ENCODE measurements at regions not wholly inside any gene's neighbourhood (a gene's known extent, or its start where the extent isn't known, plus 50 kb on each side); places are given as distances from the start of the nearest gene placed in this dataset.
"Not testable (repeated sequence)": the region's sequence is repeated elsewhere in the genome, so short reads cannot be mapped to it uniquely, and the experiment has no call there.

- intact Hi-C loops (cut with DNase I), result no loop called here
- DNase-seq, result no peak
- Histone ChIP-seq H3K4me3 (replicated peaks in 1 of 3) (no peak overlapping the region), H3K4me1 (no peaks in the 10 kb centered on the region), H3K9me3 (no peaks in the 10 kb centered on the region), H3K27ac (no peak overlapping the region), H3K27me3 (no peaks in the 10 kb centered on the region), H3K36me3 (no peaks in the 10 kb centered on the region)
- TF ChIP-seq POLR2A (IDR thresholded peaks at IDR 0.05) (no peak), CTCF (IDR thresholded peaks at IDR 0.05) (no peak)
These were observed 192.3 kb upstream of the GRIN3A start for GRCh38 chr9:101930783-101931182.

- Histone ChIP-seq H3K27me3 (no peaks in the 10 kb centered on the region), H3K36me3 (no peaks in the 10 kb centered on the region), H3K27ac (no peak overlapping the region), H3K9me3 (no peaks in the 10 kb centered on the region), H3K4me3 (replicated peaks in 1 of 3) (no peak overlapping the region), H3K4me1 (no peaks in the 10 kb centered on the region)
- intact Hi-C loops (cut with DNase I), result no loop called here
- TF ChIP-seq CTCF (IDR thresholded peaks at IDR 0.05) (no peak), POLR2A (IDR thresholded peaks at IDR 0.05) (no peak)
- no peak for DNase-seq
These were observed 187.1 kb upstream of the GRIN3A start for GRCh38 chr9:101925498-101925897.

- Histone ChIP-seq H3K27ac (no peak overlapping the region), H3K9me3 (no peaks in the 10 kb centered on the region), H3K36me3 (no peaks in the 10 kb centered on the region), H3K4me3 (replicated peaks in 1 of 3) (no peak overlapping the region), H3K4me1 (no peaks in the 10 kb centered on the region), H3K27me3 (no peaks in the 10 kb centered on the region)
- DNase-seq, result no peak
- intact Hi-C loops (cut with DNase I), result no loop called here
- 88 to 91% methylated on average over 1 of the region's 1 CpG for WGBS, 2 donors
- TF ChIP-seq CTCF (IDR thresholded peaks at IDR 0.05), result no peak
- TF ChIP-seq POLR2A (IDR thresholded peaks at IDR 0.05), result no peak
These were observed 185.0 kb upstream of the GRIN3A start for GRCh38 chr9:101923451-101923850.

- H3K36me3 ChIP-seq; H3K9me3 ChIP-seq; H3K4me1 ChIP-seq; intact Hi-C loops (cut with DNase I); H3K27me3 ChIP-seq; H3K4me3 ChIP-seq (replicated peaks in 1 of 3); H3K27ac ChIP-seq; DNase-seq: not testable (repeated sequence)
- 85 to 97% methylated on average over 4 of the region's 4 CpGs for WGBS, 2 donors
These were observed 178.5 kb upstream of the GRIN3A start for GRCh38 chr9:101916948-101917347.

GRCh38 chr9:101915482-101915881 lies 177.0 kb upstream of the GRIN3A start:
- DNase-seq, result no peak
- H3K27me3 ChIP-seq, result no peaks in the 10 kb centered on the region
- TF ChIP-seq POLR2A (IDR thresholded peaks at IDR 0.05) (no peak), CTCF (IDR thresholded peaks at IDR 0.05) (no peak)
- no peak overlapping the region for H3K4me3 ChIP-seq (replicated peaks in 1 of 3)
- H3K36me3 ChIP-seq, result no peaks in the 10 kb centered on the region
- H3K27ac ChIP-seq, result no peak overlapping the region
- intact Hi-C loops (cut with DNase I), result no loop called here
- H3K9me3 ChIP-seq, result no peaks in the 10 kb centered on the region
- WGBS, 2 donors, result 11 to 69% methylated on average over 1 of the region's 1 CpG
- H3K4me1 ChIP-seq, result no peaks in the 10 kb centered on the region

- TF ChIP-seq POLR2A (IDR thresholded peaks at IDR 0.05) (no peak), CTCF (IDR thresholded peaks at IDR 0.05) (no peak)
- no peak overlapping the region for H3K27ac ChIP-seq
- H3K4me1 ChIP-seq, result no peaks in the 10 kb centered on the region
- no peaks in the 10 kb centered on the region for H3K36me3 ChIP-seq
- WGBS, 2 donors, result 59 to 65% methylated on average over 1 of the region's 1 CpG
- H3K9me3 ChIP-seq, result no peaks in the 10 kb centered on the region
- no peak for DNase-seq
- H3K27me3 ChIP-seq, result no peaks in the 10 kb centered on the region
- intact Hi-C loops (cut with DNase I), result no loop called here
- H3K4me3 ChIP-seq (replicated peaks in 1 of 3), result no peak overlapping the region
These were observed 174.3 kb upstream of the GRIN3A start for GRCh38 chr9:101912698-101913097.

All from thyroid gland (tissue), 4 donors.